ENCODE measurements at regions not wholly inside any gene's neighbourhood (a gene's known extent, or its start where the extent isn't known, plus 50 kb on each side); places are given as distances from the start of the nearest gene placed in this dataset.
"Not testable (repeated sequence)": the region's sequence is repeated elsewhere in the genome, so short reads cannot be mapped to it uniquely, and the experiment has no call there.

DNA sequence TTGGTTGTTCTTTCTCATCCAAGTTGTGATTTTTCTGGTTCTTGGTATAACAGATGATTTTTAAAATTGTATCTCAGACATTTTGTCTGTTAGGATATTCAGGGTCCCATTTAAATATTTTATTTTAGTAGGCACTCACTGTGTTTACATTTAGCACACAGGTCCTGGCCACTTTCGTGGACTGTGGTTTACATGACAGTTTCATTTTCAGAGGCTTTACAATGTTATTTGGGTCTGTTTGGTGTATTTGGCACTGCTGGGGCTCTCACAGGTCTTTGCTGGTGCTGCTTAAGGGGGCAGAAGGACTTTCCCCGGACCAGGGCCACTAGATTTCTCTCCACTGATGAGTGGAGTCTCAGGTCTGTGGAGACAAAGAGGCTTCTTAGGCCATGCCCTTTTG lies 75.5 kb upstream of the TGM3 start:
- TF ChIP-seq CTCF (IDR thresholded peaks at IDR 0.05; ENCODE audit: low read depth, low read length): no peak

GRCh38 chr20:2221921-2222320 lies 73.9 kb upstream of the TGM3 start:
- no peak overlapping the region for H3K27ac ChIP-seq
- H3K27me3 ChIP-seq (ENCODE audit: insufficient read depth, low read depth, severe bottlenecking): no peaks in the 10 kb centered on the region
- no peak overlapping the region for H3K4me3 ChIP-seq (ENCODE audit: low read depth, low read length)
- H3K36me3 ChIP-seq: no peaks in the 10 kb centered on the region
- no peak for TF ChIP-seq CTCF (IDR thresholded peaks at IDR 0.05; ENCODE audit: low read depth, low read length)
- DNase-seq: no peak
- peaks cover 7% of the 10 kb centered on the region for H3K9me3 ChIP-seq (ENCODE audit: severe bottlenecking)

More for the DNA sequence above, 75.5 kb upstream of the TGM3 start:
- no peak for DNase-seq
- Histone ChIP-seq H3K36me3 (no peaks in the 10 kb centered on the region), H3K9me3 (ENCODE audit: severe bottlenecking) (peaks cover 7% of the 10 kb centered on the region), H3K27ac (no peak overlapping the region), H3K4me3 (ENCODE audit: low read depth, low read length) (no peak overlapping the region), H3K27me3 (ENCODE audit: insufficient read depth, low read depth, severe bottlenecking) (no peaks in the 10 kb centered on the region)

GRCh38 chr20:2223558-2224367 lies 72.0 kb upstream of the TGM3 start:
- H3K27me3 ChIP-seq (ENCODE audit: insufficient read depth, low read depth, severe bottlenecking): no peaks in the 10 kb centered on the region
- H3K4me3 ChIP-seq (ENCODE audit: low read depth, low read length): no peak overlapping the region
- peaks cover 7% of the 10 kb centered on the region for H3K9me3 ChIP-seq (ENCODE audit: severe bottlenecking)
- no peak overlapping the region for H3K27ac ChIP-seq
- no peak for DNase-seq
- H3K36me3 ChIP-seq: no peaks in the 10 kb centered on the region
- no peak for TF ChIP-seq CTCF (IDR thresholded peaks at IDR 0.05; ENCODE audit: low read depth, low read length)

GRCh38 chr20:2224368-2224639 lies 71.5 kb upstream of the TGM3 start:
- H3K9me3 ChIP-seq (ENCODE audit: severe bottlenecking): peaks cover 7% of the 10 kb centered on the region
- H3K27ac ChIP-seq: no peak overlapping the region
- no peak for TF ChIP-seq CTCF (IDR thresholded peaks at IDR 0.05; ENCODE audit: low read depth, low read length)
- no peaks in the 10 kb centered on the region for H3K27me3 ChIP-seq (ENCODE audit: insufficient read depth, low read depth, severe bottlenecking)
- H3K4me3 ChIP-seq (ENCODE audit: low read depth, low read length): no peak overlapping the region
- no peaks in the 10 kb centered on the region for H3K36me3 ChIP-seq
- no peak for DNase-seq

DNA sequence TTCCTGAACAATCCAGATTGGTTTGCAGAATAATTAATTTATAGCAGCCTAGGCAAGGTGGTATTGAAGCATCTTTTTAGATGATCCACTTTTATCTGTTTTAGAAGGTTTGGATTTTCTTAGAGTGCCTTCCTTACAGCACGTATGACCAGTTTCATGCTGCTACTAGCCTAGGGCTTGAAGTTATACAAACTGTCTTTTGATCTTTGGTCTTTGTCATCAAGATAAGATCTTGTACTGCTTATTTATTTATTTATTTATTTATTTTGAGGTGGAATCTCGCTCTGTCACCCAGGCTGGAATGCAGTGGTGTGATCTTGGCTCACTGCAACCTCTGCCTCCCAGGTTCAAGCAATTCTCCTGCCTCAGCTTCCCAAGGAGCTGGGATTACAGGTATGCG lies 68.5 kb upstream of the TGM3 start:
- DNase-seq: not testable (repeated sequence)

GRCh38 chr20:2227861-2228260 lies 67.9 kb upstream of the TGM3 start:
- H3K9me3 ChIP-seq (ENCODE audit: severe bottlenecking): no peaks in the 10 kb centered on the region
- DNase-seq: no peak
- no peaks in the 10 kb centered on the region for H3K36me3 ChIP-seq
- H3K4me3 ChIP-seq (ENCODE audit: low read depth, low read length): no peak overlapping the region
- no peaks in the 10 kb centered on the region for H3K27me3 ChIP-seq (ENCODE audit: insufficient read depth, low read depth, severe bottlenecking)
- no peak for TF ChIP-seq CTCF (IDR thresholded peaks at IDR 0.05; ENCODE audit: low read depth, low read length)
- H3K27ac ChIP-seq: peak overlapping the region; percentile 72

More for the DNA sequence above, 68.5 kb upstream of the TGM3 start:
- not testable (repeated sequence) for H3K9me3 ChIP-seq (ENCODE audit: severe bottlenecking); H3K27me3 ChIP-seq (ENCODE audit: insufficient read depth, low read depth, severe bottlenecking); H3K4me3 ChIP-seq (ENCODE audit: low read depth, low read length); H3K36me3 ChIP-seq
- peak overlapping the region; percentile 72 for H3K27ac ChIP-seq
